Erythroblast (primary cell): ENCODE measurements at regions not wholly inside any gene's neighbourhood (a gene's known extent, or its start where the extent isn't known, plus 50 kb on each side); places are given as distances from the start of the nearest gene placed in this dataset.
A peak's percentile ranks its signal among the peaks of the same experiment; 100 is the strongest.

Experiments used
- DNase-seq, 2 experiments: peaks; one replicate each; lab custom pipeline; 2025; lab: John Stamatoyannopoulos, UW
- GATA1 ChIP-seq: IDR thresholded peaks from 2 replicates; pipeline ENCODE4 v1.6.1; 2011; ENCODE audit warnings: low read depth, mild to moderate bottlenecking, control low read depth, low read length, moderate library complexity
- POLR2A ChIP-seq: IDR thresholded peaks from 2 replicates; pipeline ENCODE4 v1.6.1; 2011; ENCODE audit warnings: mild to moderate bottlenecking, low read length

DNA sequence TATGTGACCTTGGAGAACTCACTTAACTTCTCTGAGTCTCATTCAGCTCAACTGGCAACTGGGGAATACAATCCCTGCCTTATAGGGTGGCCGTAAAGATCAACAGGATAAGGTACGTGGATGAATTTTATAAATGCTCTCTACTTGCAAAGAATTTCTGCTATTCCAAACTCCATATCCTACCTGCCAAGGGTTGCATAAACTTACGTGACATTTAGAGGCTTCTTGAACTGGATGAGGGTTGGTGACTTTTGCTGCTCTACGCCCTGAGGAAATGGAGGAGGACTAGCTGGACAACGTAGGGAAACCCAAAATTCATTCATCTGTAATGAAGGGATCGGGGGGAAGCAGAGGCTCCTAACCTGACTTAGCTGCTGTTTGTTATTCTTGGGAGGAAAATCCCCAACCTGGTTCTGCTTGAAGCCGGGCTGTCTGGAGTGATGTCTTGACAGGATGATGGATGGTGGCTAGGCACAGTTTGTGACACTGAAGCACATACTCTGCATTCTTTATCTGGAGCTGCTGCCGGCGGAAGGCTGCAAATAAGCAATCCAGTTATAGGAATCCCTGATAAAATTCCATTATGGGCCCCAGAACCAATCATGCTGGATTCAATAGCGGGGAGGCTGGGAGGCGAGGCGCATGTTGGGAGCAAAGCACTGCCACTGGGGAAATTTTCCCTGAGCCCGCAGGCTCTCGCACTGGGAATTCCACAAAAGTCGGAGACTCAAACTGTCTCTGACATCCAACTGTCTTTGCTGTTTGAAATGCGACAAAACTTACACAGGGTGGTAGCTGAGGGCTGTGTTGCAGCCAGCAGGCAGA, 94.7 kb upstream of the SDK2 start:
- DNase-seq = no peak

DNA sequence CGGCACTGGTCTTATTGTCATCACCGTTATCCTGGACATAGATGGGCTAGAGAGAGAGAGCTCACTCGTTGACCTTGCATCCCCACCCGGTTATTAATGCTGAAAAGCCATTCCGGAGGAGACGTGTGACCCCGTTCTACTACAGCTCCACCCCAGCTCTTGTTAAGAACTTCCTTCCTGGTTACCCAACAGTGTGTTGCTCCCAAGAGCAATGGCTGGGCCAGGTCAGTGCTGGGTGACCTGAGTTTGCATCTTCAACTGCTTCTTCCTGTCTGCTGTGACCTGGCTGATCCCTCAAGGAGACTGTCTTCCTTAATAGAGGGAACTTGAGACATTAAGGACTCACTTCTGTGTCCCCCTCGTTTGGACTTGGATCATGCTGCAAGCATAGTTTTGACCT, 96.1 kb upstream of the SDK2 start:
- no peak for DNase-seq
- TF ChIP-seq POLR2A (no peak), GATA1 (no peak)

More for the DNA sequence above, 94.7 kb upstream of the SDK2 start:
- TF ChIP-seq GATA1 (no peak), POLR2A (no peak)

DNA sequence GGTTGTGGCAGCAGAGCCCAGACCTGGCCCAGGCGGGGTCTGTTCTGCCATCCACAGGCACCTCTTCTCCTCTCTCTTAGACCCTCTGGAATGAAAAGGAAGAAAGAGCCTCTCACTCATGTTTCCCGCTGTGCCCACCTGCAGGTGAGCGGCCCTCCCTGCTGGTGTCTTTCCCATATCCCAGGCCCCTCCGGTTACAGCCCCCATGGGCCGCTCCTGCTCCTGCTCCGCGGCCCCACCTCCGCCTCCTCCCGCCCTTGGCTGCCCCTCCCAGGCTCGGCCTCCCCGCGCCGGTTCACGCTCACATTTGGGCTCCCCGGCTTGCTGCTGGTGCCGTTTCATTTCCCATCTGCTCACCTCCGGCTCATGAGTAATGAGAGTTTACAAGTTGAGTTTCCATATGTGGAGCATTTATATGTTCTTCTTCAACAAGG, 98.7 kb upstream of the SDK2 start:
- no peak for TF ChIP-seq GATA1
- no peak for TF ChIP-seq POLR2A
- no peak for DNase-seq

DNA sequence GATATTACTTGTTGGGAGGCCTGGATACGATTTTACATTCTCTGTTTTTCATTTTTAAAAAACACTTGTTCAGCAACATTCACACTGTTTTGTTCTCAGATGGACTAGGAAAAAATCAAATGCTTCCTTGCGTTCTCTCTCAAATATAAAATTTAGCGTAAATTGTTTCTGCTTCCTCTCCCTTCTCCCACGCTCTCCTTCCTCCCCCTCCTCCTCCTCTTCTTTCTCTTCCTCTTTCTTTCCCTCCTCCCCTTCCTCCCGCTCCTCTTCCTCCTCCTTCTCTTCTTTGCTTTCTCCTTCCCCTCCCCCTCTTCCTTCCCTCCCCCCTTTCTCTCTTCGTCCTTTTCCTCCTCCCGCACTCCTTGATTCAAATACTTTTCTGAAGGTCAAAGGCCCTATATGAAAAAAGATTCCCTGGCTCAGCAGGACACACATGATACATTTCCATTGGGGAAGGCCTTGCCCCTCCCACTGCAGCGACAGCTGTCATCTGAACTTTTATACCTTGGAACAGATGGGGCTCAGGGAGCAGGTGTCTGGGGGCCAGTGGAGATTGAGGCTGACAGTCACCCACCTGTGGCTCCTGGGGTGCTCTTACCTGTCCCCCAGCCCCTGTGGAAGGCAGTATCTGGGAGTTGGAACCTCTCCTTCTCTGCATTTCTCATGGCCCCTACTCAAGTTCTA, 99.4 kb upstream of the SDK2 start:
- DNase-seq = no peak
- TF ChIP-seq POLR2A (no peak), GATA1 (no peak)

DNA sequence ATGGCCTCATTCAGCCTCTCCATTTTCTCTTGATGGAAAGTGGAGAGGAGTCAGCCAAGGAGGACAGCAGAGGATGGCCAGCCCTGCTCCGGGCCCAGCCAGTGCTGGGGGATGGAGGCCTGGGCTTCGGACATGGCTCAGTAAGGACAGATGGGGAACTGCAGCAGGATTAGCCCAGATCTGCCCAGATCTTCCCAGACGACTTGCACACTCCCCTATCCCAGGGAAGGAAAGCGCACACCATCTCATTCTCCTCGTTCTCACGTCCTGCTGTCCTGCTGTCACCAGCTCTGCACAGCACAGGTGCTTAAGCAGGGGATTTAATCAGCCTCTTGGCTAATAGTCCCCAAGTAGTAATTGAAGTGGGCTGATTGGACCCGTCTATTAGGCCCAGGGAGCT, 100.2 kb upstream of the SDK2 start:
- DNase-seq = no peak
- TF ChIP-seq POLR2A (no peak), GATA1 (no peak)

DNA sequence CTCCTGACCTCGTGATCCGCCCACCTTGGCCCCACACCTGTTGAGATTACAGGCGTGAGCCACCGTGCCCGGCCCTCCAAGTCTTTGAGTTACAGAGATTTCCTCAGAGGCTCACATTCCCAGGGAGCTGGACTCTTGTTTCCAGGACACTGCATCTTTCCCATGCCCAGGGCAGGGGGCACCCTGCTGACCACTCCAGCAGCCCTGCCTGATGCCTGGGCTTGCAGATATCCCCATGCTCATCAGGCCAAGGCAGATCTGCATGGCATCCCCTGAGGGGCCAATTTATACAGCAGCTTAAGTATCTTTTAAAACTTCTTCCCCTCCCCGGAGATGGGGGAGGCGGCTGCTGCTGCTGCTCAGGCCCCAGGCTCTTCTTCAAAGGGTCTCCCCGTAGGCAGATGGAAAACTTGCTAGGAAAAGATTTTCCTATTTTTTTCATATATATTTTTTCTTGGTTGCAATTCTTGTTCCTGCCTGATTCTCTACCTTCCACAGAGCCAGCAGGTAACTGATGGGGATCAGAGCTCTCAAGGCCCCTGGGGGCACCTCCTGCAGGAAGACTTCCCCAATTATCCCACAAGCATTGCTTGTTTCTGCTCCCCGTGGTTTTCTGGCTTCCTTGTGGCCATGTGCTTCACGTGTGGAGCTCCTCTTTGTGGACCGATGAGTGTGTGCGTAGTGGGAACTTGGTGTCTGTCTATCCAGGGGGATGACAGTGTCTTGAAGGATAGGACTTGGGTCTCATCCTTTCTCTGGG, 102.2 kb upstream of the SDK2 start:
- no peak for DNase-seq
- TF ChIP-seq POLR2A (no peak), GATA1 (no peak)

DNA sequence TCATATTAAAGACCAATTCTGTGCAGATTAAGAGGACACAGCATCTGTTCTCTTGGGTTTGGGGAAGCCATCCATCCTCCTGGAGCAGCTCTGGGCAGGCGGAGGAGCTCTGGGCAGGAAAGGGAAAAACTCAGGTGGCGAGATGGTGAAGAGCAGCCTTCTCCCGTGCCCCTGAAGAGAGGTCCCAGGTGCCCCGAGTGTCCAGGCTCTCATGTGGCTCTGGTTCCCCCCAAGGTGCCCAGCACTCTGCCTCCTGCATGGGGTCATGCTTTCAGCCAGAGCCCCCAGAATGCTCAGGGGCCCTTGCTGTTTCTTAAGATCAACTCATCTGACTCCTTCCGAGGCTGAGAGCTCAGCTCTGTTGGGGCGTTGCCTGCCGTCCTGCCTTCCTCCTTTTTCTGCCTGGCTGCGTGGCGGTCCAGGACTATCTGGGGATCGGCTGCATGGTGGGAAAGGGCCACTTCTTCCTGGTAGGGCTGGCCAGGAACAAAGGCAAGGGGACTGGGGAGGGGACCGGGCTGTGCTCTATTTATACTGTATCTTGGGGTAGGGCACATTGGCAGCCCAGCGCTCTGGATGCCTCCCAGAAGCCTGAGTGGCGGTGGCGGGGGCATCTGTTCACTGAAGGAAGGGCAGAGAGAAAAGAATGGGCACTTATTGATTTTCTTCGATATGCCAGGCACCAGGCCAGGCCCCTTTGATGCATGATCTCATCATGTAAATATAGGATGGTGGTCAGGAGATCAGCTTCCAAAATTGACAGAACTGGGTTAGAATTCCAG, 103.2 kb upstream of the SDK2 start:
- DNase-seq = no peak
- TF ChIP-seq POLR2A (no peak), GATA1 (no peak)

DNA sequence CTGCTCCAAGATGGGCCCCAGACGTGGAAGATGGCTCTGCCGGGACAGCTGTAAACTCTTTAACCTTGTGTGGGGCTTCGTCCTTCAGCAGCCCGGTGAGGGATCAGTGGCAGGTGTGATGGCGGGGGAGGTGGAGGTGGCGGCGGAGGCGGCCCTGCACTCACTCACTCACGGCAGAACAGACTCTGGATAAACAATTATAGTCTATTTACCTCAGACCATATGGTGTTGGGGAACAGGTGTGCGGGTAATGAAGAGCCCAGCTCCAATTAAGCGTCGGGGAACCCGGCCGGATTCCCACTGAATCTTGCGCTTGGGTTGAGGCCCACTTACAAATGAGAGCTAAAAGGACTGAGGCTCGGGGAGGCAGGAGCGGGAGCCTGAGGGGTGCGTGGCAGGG, 104.3 kb upstream of the SDK2 start:
- no peak for TF ChIP-seq POLR2A
- no peak for TF ChIP-seq GATA1

DNA sequence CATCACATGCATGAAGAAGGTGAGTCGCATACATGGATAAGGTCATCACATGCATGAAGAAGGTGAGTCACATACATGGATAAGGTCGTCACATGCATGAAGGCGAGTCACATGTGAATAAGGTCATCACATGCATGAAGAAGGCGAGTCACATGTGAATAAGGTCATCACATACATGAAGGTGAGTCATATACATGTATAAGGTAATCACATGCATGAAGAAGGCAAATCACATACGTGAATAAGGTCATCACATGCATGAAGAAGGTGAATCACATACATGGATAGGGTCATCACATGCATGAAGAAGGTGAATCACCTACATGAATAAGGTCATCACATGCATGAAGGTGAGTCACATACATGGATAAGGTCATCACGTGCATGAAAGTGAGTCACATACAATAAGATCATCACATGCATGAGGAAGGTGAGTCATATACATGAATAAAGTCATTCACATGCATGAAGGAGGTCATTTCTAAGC, 105.1 kb upstream of the SDK2 start:
- peak in 1 of 2 experiments; percentile 36 for DNase-seq
- TF ChIP-seq POLR2A (no peak), GATA1 (no peak)

More for the DNA sequence above, 104.3 kb upstream of the SDK2 start:
- no peak for DNase-seq

DNA sequence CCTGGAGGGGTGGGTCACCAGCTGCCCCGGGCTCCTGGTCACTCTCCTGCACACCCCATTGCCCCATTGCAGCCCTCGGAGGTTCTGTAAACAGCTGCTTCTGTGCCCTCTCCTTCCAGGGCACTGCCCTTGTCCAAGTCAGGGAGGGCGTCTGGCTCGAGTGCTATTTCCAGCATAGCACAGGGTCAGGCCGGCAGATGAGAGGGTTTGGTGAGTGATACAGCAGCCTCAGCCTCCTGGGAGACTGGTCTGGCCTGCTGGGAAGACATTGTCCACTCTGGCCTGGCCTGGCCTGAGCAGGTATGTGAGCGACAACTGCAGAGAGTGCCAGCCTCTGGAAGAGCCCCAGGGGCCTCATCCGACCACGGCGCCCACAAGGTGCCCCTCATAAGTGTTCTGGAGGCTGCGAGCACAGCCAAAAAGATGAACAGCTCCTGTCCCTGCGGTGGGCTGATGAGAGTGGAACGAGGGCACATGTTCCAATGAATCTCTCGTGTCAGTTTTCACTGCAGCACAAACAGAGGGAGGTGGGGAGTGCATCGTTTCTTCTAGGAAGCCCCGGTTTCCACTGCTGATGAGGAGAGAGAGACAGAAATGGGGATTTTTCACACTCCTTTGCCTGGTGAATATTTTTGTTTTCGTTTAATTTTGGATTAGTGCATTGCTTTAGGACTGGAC, 105.8 kb upstream of the SDK2 start:
- no peak for DNase-seq
- TF ChIP-seq POLR2A (no peak), GATA1 (no peak)

DNA sequence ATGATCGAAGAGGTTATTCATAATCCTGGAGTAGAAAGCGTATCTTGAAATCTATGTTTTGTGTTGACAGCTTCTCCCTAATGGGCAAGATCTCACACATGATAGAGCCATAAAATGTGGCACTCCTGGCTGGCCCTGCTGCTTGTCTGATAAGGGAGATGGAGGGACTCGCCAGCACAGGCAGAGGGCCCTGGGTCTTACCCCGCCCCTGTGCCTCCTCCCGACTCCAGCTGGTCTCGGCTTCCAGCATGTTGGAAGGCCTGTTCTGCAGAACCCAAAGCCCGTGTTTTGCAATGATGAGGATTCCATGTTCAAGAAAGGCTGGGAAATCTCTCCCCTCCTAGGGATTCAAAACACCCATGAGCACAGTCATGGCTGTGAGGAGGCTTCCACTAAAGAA, 106.7 kb upstream of the SDK2 start:
- no peak for DNase-seq
- TF ChIP-seq POLR2A (no peak), GATA1 (no peak)

DNA sequence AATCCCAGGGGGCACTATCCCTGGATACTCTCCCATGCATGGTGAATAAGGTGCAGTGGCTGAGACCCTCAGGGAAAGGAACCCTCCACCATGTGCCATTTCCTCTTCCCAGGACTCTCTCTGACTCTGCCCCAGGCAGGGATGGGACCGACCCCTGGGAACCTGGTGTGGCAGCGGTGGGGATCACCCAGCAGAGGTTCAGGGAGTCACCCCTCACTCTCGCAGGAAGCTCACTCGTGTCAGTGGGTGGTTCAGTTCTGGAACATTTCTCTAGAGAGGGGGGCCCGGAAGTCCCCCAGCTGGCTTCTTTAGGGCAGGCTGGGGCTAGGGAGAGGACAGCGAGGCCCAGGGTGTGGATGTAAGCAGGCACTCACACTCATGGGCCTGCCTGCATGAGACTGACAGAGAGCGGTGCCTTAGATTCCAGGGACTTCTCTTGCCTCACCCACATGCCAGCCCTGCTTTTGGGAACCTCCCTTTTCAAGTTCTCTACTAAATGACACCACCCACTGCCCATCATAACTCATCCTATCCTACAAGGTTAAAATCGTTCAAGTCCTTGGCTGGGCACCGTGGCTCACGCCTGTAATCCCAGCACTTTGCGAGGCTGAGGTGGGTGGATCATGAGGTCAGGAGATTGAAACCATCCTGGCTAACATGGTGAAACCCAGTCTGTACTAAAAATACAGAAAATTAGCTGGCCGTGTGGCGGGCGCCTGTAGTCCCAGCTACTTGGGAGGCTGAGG, 109.7 kb upstream of the SDK2 start:
- TF ChIP-seq POLR2A (no peak), GATA1 (no peak)
- no peak for DNase-seq
